ENCODE measurements at regions not wholly inside any gene's neighbourhood (a gene's known extent, or its start where the extent isn't known, plus 50 kb on each side); places are given as distances from the start of the nearest gene placed in this dataset.

- no peak for TF ChIP-seq TCF4 (CRISPR knock-in tag; IDR thresholded peaks at IDR 0.05; ENCODE audit: borderline replicate concordance)
- no peak for TF ChIP-seq BACH2 (CRISPR knock-in tag; IDR thresholded peaks at IDR 0.05; ENCODE audit: borderline replicate concordance)
- no peak for TF ChIP-seq CSRNP3 (CRISPR knock-in tag; IDR thresholded peaks at IDR 0.05)
- no peak for TF ChIP-seq ARNTL (CRISPR knock-in tag; IDR thresholded peaks at IDR 0.05; ENCODE audit: borderline replicate concordance, low read depth)
- TF ChIP-seq PATZ1 (CRISPR knock-in tag; IDR thresholded peaks at IDR 0.05; ENCODE audit: borderline replicate concordance): no peak
- no peak for TF ChIP-seq ESRRG (CRISPR knock-in tag; IDR thresholded peaks at IDR 0.05)
- TF ChIP-seq ZC3H10 (CRISPR knock-in tag; IDR thresholded peaks at IDR 0.05): no peak
- no peak for TF ChIP-seq RARB (CRISPR knock-in tag; IDR thresholded peaks at IDR 0.05)
- ATAC-seq: no peak
Observed at GRCh38 chr11:11220786-11221185, 132.3 kb downstream of the CSNK2A3 start.

GRCh38 chr11:11218629-11218986 is 134.4 kb downstream of the CSNK2A3 start:
- TF ChIP-seq PATZ1 (CRISPR knock-in tag; IDR thresholded peaks at IDR 0.05; ENCODE audit: borderline replicate concordance): no peak
- TF ChIP-seq ZC3H10 (CRISPR knock-in tag; IDR thresholded peaks at IDR 0.05): no peak
- no peak for TF ChIP-seq ARNTL (CRISPR knock-in tag; IDR thresholded peaks at IDR 0.05; ENCODE audit: borderline replicate concordance, low read depth)
- TF ChIP-seq OSR1 (CRISPR knock-in tag; IDR thresholded peaks at IDR 0.05): no peak
- no peak for TF ChIP-seq RARB (CRISPR knock-in tag; IDR thresholded peaks at IDR 0.05)
- TF ChIP-seq BACH2 (CRISPR knock-in tag; IDR thresholded peaks at IDR 0.05; ENCODE audit: borderline replicate concordance): no peak
- TF ChIP-seq ESRRG (CRISPR knock-in tag; IDR thresholded peaks at IDR 0.05): no peak
- TF ChIP-seq GLIS3 (CRISPR knock-in tag; IDR thresholded peaks at IDR 0.05): no peak
- TF ChIP-seq ZNF8 (CRISPR knock-in tag; IDR thresholded peaks at IDR 0.05): no peak
- no peak for ATAC-seq

- no peak for ATAC-seq
- TF ChIP-seq ESRRG (CRISPR knock-in tag; IDR thresholded peaks at IDR 0.05): no peak
Observed at GRCh38 chr11:11217929-11218628, 135.0 kb downstream of the CSNK2A3 start.

- no peak for ATAC-seq
- TF ChIP-seq ZNF565 (CRISPR knock-in tag; conservative IDR thresholded peaks at IDR 0.05; ENCODE audit: low read depth) (no peak), ARNTL (CRISPR knock-in tag; IDR thresholded peaks at IDR 0.05; ENCODE audit: borderline replicate concordance, low read depth) (no peak), CSRNP3 (CRISPR knock-in tag; IDR thresholded peaks at IDR 0.05) (no peak), CSDC2 (CRISPR knock-in tag; IDR thresholded peaks at IDR 0.05) (no peak), TSHZ2 (CRISPR knock-in tag; IDR thresholded peaks at IDR 0.05) (no peak), TOX (CRISPR knock-in tag; IDR thresholded peaks at IDR 0.05; ENCODE audit: borderline replicate concordance) (no peak), SNAI2 (CRISPR knock-in tag; IDR thresholded peaks at IDR 0.05) (no peak), RARB (CRISPR knock-in tag; IDR thresholded peaks at IDR 0.05) (no peak), GLIS3 (CRISPR knock-in tag; IDR thresholded peaks at IDR 0.05) (no peak)
Observed at GRCh38 chr11:11217289-11217928, 135.6 kb downstream of the CSNK2A3 start.

Measured in SK-N-SH treated with all-trans-retinoic acid at 6 μM for 48 hours (cell line).